PC-3 (cell line): ENCODE measurements at regions not wholly inside any gene's neighbourhood (a gene's known extent, or its start where the extent isn't known, plus 50 kb on each side); places are given as distances from the start of the nearest gene placed in this dataset.
"Not testable (repeated sequence)": the region's sequence is repeated elsewhere in the genome, so short reads cannot be mapped to it uniquely, and the experiment has no call there.

Experiments used
- ATAC-seq: fragments of 200-7000 bp; cut with Tn5 transposase; 2 replicates; pipeline ENCODE4 v1.9.1; 2020; ENCODE audit warnings: mild to moderate bottlenecking, moderate library complexity
- BruUV-seq: library from RNA; stranded (reverse); fragments of 400-500 nt; replicated peaks from 2 replicates; lab custom pipeline; 2021; lab: Mats Ljungman, UMichigan
- CTCF ChIA-PET: fragments of 300-600 bp; sonication (Branson Sonifier 250); formaldehyde crosslinking; loops from one replicate; lab custom pipeline; 2022; ENCODE audit warnings: antibody characterized with exemption; lab: Charles Lee
- POLR2A ChIA-PET: fragments of 300-600 bp; sonication (Branson Sonifier 250); formaldehyde crosslinking; loops from one replicate; lab custom pipeline; 2022; ENCODE audit warnings: antibody characterized with exemption; ENCODE audit not compliant: unreplicated experiment; lab: Charles Lee
- DNase-seq: peaks from one replicate; pipeline ENCODE4 v3.0.0-alpha.2; 2015
- H2AFZ ChIP-seq: fragments of 300-600 bp; sonication (generic); 2 replicates; pipeline ENCODE4 v1.6.0; 2016; ENCODE audit warnings: antibody characterized with exemption, low read length
- H3F3A ChIP-seq: fragments of 300-600 bp; sonication (generic); one replicate; pipeline ENCODE4 v1.6.0; 2017; ENCODE audit warnings: antibody characterized with exemption, low read length, control low read depth, mild to moderate bottlenecking; ENCODE audit not compliant: unreplicated experiment
- H3K27ac ChIP-seq: fragments of 300-600 bp; sonication (generic); 2 replicates; pipeline ENCODE4 v1.5.1; 2016; ENCODE audit warnings: mild to moderate bottlenecking, low read length
- H3K27me3 ChIP-seq: fragments of 300-600 bp; sonication (generic); 2 replicates; pipeline ENCODE4 v1.6.1; 2016; ENCODE audit warnings: low read length, mixed read lengths
- H3K36me3 ChIP-seq: fragments of 300-600 bp; sonication (generic); 2 replicates; pipeline ENCODE4 v1.6.1; 2016; ENCODE audit warnings: low read depth, mixed run types, low read length, mixed read lengths
- H3K4me1 ChIP-seq: fragments of 300-600 bp; sonication (generic); 2 replicates; pipeline ENCODE4 v1.5.1; 2016; ENCODE audit warnings: low read length; ENCODE audit not compliant: insufficient read depth
- H3K4me2 ChIP-seq: fragments of 300-600 bp; sonication (generic); 2 replicates; pipeline ENCODE4 v1.6.0; 2016; ENCODE audit warnings: low read length
- H3K4me3 ChIP-seq: fragments of 300-600 bp; sonication (generic); 2 replicates; pipeline ENCODE4 v1.5.1; 2016; ENCODE audit warnings: mild to moderate bottlenecking, low read length, mixed read lengths
- H3K79me2 ChIP-seq: fragments of 300-600 bp; sonication (generic); 2 replicates; pipeline ENCODE4 v1.6.1; 2017; ENCODE audit warnings: low read length, mixed read lengths
- H3K9ac ChIP-seq: fragments of 300-600 bp; sonication (generic); 2 replicates; pipeline ENCODE4 v1.6.0; 2016; ENCODE audit warnings: mild to moderate bottlenecking, low read length
- H3K9me2 ChIP-seq: fragments of 300-600 bp; sonication (generic); replicated peaks from 2 replicates; pipeline ENCODE4 v1.6.1; 2016; ENCODE audit warnings: mixed run types, low read length, mixed read lengths
- H3K9me3 ChIP-seq: fragments of 300-600 bp; sonication (generic); 2 replicates; pipeline ENCODE4 v1.6.1; 2016; ENCODE audit warnings: low read length, mixed read lengths
- H4K20me1 ChIP-seq: fragments of 300-600 bp; sonication (generic); 2 replicates; pipeline ENCODE4 v1.6.1; 2016; ENCODE audit warnings: low read length, mixed read lengths
- CTCF ChIP-seq: fragments of 300-600 bp; sonication (generic); conservative IDR thresholded peaks from 2 replicates; pipeline ENCODE4 v1.5.1; 2017; ENCODE audit warnings: antibody characterized with exemption, low read depth, mild to moderate bottlenecking, low read length
- EZH2 ChIP-seq: fragments of 300-600 bp; sonication (generic); IDR thresholded peaks from one replicate; pipeline ENCODE4 v1.6.1; 2017; ENCODE audit warnings: antibody characterized with exemption, mild to moderate bottlenecking, low read length; ENCODE audit not compliant: unreplicated experiment
- EZH2phosphoT487 ChIP-seq: fragments of 300-600 bp; sonication (generic); IDR thresholded peaks from 2 replicates; pipeline ENCODE4 v1.6.1; 2018; ENCODE audit warnings: mild to moderate bottlenecking, antibody characterized with exemption, low read length, borderline replicate concordance
- intact Hi-C: fragments of 100-400 bp; cut with micrococcal nuclease; formaldehyde crosslinking; loops from 2 replicates; pipeline ENCODE4 v1.9.0; 2023

- no peak overlapping the region for H3K4me2 ChIP-seq
- no peaks in the 10 kb centered on the region for H3K79me2 ChIP-seq
- POLR2A ChIA-PET = no interaction called here
- H3K9me2 ChIP-seq = no peaks in the 10 kb centered on the region
- H3F3A ChIP-seq = no peaks in the 10 kb centered on the region
- DNase-seq = peak; percentile 24
- no peaks in the 10 kb centered on the region for H3K36me3 ChIP-seq
- no peak overlapping the region for H2AFZ ChIP-seq
- CTCF ChIA-PET = no interaction called here
- no peak overlapping the region for H3K27ac ChIP-seq
- intact Hi-C loops = no loop called here
- no peaks in the 10 kb centered on the region for H3K9me3 ChIP-seq
- H3K4me1 ChIP-seq = no peaks in the 10 kb centered on the region
- no peak overlapping the region for H3K4me3 ChIP-seq
- TF ChIP-seq EZH2phosphoT487 = no peak
- no peak for TF ChIP-seq CTCF
- TF ChIP-seq EZH2 = no peak
- no peaks in the 10 kb centered on the region for H4K20me1 ChIP-seq
- BruUV-seq = no TSS peak
- peak; percentile 43 for ATAC-seq
- peaks cover 26% of the 10 kb centered on the region; the same call in 1 of the 2 replicates for H3K27me3 ChIP-seq
- no peak overlapping the region for H3K9ac ChIP-seq
Observed at GRCh38 chr16:49961089-49961488, 63.9 kb upstream of the CNEP1R1 start.

GRCh38 chr16:49962566-49962965 lies 62.5 kb upstream of the CNEP1R1 start:
- H3K9me3 ChIP-seq, CTCF ChIA-PET, H3K27ac ChIP-seq, H3K9ac ChIP-seq, H3K4me3 ChIP-seq, ATAC-seq, H4K20me1 ChIP-seq, H3K4me1 ChIP-seq, DNase-seq, H2AFZ ChIP-seq, H3K9me2 ChIP-seq, POLR2A ChIA-PET, H3K79me2 ChIP-seq, H3K4me2 ChIP-seq, intact Hi-C loops, H3K36me3 ChIP-seq, H3F3A ChIP-seq, BruUV-seq: not testable (repeated sequence)
- peaks cover 32% of the 10 kb centered on the region; the same call in 1 of the 2 replicates for H3K27me3 ChIP-seq

- H3K4me3 ChIP-seq = no peak overlapping the region
- no TSS peak for BruUV-seq
- no peaks in the 10 kb centered on the region for H3K79me2 ChIP-seq
- H3F3A ChIP-seq = no peaks in the 10 kb centered on the region
- no peak overlapping the region for H3K4me2 ChIP-seq
- POLR2A ChIA-PET = no interaction called here
- H3K27ac ChIP-seq = no peak overlapping the region
- ATAC-seq (no peak), DNase-seq (no peak)
- peaks cover 45% of the 10 kb centered on the region for H3K27me3 ChIP-seq
- no peaks in the 10 kb centered on the region for H3K4me1 ChIP-seq
- TF ChIP-seq CTCF (no peak), EZH2 (no peak), EZH2phosphoT487 (no peak)
- intact Hi-C loops = no loop called here
- H3K9me2 ChIP-seq = no peaks in the 10 kb centered on the region
- no peaks in the 10 kb centered on the region for H3K9me3 ChIP-seq
- no peak overlapping the region for H2AFZ ChIP-seq
- no peaks in the 10 kb centered on the region for H3K36me3 ChIP-seq
- no peak overlapping the region for H3K9ac ChIP-seq
- H4K20me1 ChIP-seq = no peaks in the 10 kb centered on the region
- CTCF ChIA-PET = no interaction called here
Observed at GRCh38 chr16:49964316-49964715, 60.7 kb upstream of the CNEP1R1 start.
